ENCODE measurements at regions not wholly inside any gene's neighbourhood (a gene's known extent, or its start where the extent isn't known, plus 50 kb on each side); places are given as distances from the start of the nearest gene placed in this dataset.
"Not testable (repeated sequence)": the region's sequence is repeated elsewhere in the genome, so short reads cannot be mapped to it uniquely, and the experiment has no call there.

DNA sequence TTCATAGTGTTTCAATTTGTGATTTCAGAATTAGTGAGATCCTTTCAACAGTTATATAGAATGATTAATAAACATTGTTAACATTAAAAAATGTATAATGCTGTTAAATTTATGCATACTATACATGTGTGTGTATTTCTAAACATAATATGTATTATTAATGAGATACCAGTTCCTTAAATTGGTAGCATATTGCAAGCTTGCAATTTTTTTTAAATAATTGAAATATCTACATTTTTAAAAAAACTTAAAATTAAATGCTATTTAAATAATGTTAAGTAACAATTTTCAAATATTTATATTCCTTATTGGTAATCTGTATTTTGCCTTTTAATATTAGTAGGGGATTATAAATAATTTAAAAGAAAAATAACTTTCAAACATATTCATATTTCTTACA is 1479.5 kb upstream of the PCDH7 start:
- no peak for DNase-seq

DNA sequence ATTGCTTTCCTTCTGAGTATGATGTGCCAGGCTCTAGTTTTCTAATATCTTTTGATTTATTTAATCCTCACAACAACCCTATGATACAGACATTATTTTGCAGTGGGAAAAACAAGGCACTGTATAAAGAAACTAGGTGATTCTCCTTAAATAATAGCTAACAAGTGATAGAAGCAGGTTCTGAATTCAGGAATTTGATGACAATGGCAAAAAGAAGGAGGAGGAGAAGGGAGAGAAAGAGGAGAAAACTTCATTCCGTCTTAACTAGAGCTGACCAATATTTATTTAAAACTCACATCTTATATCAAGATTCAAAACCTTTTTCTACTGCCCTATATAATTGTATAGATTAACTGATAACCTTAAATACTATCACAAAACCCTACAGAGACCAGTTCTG is 1477.1 kb upstream of the PCDH7 start:
- DNase-seq: no peak

DNA sequence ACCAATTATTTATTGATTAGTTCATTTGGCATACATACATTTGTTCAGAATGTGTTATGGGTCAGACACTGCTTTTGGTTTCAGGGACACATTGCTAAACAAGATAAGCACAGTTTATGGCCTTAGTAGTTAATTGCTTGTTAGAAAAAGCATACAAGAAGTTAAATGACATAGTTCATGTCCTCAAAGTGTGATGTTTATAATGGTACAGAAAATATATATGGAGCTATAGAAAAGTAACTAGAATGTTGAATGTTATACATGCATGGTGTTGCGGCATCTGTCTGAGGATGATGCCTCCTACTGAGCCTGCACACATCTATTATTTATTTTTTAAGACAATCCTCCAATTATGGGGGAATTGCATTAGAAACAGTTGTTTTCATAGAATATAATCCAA is 1476.3 kb upstream of the PCDH7 start:
- no peak for DNase-seq

GRCh38 chr4:29259556-29259955 is 1460.6 kb upstream of the PCDH7 start:
- no peak for DNase-seq

GRCh38 chr4:29262986-29263385 is 1457.2 kb upstream of the PCDH7 start:
- no peak for DNase-seq

- DNase-seq: no peak
These were observed 1444.0 kb upstream of the PCDH7 start for GRCh38 chr4:29276150-29276549.

- DNase-seq: no peak
These were observed 1442.8 kb upstream of the PCDH7 start for GRCh38 chr4:29277381-29277780.

DNA sequence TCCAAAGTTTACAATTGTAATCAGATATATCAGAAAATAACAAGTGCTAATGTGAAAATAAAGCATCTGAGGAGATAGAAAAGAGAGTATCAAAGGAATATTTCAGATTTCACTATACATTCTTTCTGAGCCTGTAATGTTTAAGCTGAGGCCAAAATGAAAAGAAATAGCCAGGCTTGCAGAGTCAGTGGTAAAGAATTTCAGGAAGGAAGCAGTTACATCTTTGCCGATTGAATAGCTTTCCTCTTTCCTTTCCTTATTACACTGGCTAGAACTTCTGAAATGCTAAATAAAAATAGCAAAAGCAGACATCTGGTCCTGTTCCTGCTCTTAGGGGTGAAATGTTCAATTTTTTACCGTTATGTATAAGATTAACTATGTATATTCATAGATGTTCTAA is 1441.6 kb upstream of the PCDH7 start:
- DNase-seq: no peak

DNA sequence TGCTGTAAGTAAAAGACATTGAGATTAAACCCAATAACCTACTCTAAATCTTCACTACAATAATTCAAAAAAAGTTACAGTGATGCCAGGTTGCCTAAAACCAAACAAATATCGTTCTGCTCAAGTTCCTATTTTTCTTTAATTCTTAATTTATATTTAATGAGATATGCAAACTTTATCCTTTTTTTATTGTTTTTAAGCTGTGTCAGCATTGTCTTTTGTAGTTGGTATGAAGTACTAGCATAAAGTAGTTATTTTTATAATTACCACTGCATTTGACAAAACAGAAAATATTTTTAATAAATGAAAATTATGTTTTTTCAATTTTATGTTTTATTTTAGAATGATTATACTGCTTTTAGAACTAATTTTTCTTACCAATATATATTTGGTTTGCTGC is 1431.1 kb upstream of the PCDH7 start:
- DNase-seq: no peak

GRCh38 chr4:29295280-29295679 is 1424.9 kb upstream of the PCDH7 start:
- no peak for DNase-seq

DNA sequence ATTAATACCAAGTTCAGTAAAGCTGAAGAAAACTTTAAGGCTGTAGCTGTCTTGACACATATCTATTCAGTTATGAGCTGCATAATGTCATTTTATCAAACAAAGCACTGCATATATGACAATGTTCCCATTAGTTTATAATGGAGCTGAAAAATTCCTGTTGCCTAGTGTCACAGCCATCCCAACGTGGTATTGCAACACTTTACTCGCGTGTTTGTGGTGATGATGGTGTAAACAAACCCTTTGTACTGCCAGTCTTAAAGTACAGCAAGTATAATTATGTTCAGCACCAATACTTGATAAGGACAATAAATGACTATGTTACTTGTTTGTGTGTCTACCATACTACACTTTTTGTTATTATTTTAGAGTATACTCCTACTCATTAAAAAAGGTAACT is 1415.6 kb upstream of the PCDH7 start:
- no peak for DNase-seq

GRCh38 chr4:29307256-29307655 is 1412.9 kb upstream of the PCDH7 start:
- no peak for DNase-seq

GRCh38 chr4:29307755-29308154 is 1412.4 kb upstream of the PCDH7 start:
- no peak for DNase-seq

DNA sequence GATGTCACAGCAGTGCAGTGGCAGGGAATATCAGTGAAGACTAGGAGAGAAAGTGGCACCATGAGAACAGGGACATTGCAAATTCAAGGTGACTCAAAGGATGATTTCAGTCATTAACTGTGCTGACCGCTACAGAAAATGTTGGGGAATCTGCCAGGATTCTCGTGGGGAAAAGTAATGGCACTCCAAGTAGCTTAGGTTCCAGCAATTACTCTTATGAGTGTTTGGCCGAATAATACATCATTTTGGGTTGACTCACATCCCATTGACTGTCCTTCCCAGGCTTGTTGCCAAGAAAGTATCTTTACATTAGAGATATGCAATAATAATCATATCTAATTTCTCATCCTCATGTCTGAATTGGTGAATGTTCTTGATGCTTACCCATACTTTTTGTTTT is 1411.1 kb upstream of the PCDH7 start:
- no peak for DNase-seq

DNA sequence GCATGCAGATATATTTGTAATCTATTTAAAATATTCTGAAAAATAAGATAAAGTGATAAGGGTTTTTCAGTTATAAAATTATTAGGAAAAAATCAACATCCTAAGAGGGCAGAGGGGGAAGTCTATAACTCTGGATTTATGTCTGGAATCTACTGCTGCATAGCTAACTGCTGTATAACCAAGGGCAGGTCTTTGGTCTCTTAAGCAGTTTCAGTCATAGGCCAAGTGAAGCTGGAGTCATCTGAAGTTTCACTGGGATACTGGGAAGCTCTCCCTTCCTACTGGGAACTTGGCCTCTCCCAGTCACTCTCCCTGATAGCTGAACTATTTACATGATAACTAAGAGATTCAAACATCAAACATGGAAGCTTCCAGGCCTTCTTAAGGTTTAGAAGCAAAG is 1409.9 kb upstream of the PCDH7 start:
- no peak for DNase-seq

DNA sequence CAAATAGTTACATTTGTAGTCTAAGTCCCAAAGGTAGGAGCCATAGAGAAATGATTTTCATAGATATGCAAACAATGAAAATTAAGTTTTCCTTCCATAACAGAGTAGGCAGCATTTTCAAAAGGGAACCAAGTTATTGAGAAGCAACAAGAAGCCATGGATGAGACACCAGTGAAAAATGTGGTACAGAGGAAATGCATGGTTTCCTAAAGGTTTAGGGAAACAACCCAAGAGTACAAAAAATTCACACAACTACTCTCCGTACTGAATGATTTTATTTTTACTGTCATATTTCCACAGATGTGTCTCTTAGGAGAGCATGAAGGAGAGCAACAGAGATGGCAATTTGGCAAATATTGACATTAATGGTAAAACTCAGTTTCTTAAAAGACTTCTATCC is 1408.9 kb upstream of the PCDH7 start:
- DNase-seq: no peak

DNA sequence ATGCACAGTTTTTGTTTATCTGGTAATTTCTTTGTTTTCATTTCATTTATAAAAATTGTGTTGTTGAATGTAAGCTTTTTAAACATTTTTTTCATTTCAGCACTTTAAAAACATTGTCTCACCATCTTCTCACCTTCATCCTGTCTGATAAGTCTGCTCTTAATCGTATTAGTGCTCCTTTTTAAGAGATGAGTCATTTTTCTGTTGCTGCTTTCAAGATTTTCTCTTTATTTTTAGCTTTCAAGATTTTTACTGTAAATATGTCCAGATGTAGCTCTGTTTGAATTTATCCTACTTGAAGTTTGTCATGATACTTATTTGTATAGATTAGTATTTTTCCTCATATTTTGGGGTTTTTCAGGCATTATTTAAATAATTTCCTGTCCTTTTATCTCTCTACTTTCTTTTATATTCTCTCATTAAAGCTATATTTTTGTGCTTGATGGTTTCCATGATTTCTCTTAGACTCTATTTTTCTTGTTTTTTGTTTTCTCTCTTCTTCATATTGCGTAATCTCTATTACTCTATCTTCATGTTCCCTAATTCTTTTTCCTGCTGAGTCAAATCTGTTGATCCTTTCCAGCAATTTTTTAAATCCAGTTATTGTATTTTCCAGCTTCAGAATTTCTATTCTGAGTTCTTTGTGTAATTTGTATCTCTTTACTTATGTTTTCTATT is 1400.4 kb upstream of the PCDH7 start:
- no peak for DNase-seq

DNA sequence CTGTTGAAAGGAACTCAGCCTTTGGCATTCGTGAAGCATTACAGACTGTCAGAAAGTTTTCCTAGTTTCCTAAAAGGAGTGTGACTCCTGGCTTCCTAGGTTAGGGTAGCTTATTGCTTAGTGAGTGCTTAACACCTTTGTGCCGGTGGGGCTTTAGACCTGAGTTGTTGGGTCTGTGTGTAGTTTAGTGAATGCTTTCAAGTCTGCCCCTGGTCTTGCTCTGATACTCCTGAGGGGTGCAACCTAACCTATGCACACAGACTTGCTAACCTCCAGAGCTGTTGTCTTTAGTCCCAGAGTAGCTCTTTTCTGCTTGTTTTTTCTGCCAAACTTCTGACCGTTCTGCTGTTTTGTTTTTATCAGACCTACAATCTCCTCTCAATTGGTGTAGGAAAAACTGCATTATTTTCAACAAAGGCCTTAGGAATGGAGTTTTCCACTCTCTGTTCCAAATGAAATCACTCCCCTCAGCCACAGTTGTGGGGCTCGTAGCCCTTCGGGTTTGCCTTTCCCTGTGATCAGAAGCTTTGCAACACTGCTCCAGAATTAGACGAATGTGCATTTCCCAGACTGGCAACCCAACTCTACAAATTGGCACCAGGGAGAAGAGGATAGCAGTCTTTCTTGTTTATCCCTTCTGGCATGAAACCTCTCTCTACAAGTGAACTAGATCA is 1399.1 kb upstream of the PCDH7 start:
- DNase-seq: no peak

DNA sequence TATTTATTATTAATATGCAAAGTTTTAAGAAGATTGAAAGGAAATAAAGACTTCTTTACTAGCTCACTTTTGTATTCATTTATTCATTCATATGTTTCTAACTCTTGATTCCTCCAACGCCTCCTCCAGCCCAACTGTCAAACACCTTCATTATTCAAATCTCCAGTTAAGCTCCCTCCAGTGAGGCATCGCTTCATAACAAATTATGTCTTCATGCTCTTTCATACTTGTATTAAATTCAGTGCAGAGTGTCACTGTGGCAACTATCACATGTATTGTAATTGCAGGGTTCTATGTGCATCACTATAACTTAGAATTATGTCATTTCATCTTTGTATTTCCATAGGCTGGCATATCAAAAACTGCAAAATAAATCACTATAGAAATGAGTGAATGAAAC is 1394.2 kb upstream of the PCDH7 start:
- DNase-seq: no peak

DNA sequence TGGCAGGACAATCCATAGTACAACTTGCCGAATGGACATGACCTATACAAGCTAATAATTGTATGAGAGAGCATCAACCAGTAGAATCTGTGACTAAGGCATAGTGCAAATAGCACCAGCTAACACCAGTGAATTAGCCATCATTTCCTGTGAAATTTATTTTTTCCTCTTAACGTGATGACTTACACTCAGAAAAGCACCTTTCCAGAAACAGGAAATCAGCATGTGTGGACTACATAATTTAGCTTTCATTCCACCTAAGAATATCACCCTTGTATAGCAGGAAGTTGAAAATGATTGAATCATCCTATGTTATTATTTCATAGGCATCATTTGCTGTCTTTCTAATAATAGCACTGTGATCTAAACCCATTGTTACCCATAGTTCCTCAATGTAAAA is 1393.4 kb upstream of the PCDH7 start:
- no peak for DNase-seq

GRCh38 chr4:29336861-29337260 is 1383.3 kb upstream of the PCDH7 start:
- DNase-seq: no peak

GRCh38 chr4:29372971-29373370 is 1347.2 kb upstream of the PCDH7 start:
- DNase-seq: no peak

DNA sequence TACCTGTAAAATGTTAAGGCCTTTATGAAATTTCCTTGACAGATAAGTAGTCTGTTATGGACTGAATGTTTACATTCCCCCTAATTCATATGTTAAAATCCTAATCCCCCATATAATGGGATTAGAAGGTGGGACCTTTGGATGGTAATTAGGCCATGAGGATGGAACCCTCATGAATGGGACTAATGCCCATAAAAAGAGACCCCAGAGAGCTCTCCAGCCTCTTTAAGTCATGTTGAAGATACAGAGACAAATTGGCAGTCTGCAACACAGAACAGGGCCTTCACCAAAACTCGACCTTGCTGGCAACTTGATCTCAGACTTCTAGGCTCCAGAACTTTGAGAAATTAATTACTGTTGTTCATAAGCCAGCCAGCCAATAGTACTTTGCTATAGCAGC is 1344.5 kb upstream of the PCDH7 start:
- no peak for DNase-seq

DNA sequence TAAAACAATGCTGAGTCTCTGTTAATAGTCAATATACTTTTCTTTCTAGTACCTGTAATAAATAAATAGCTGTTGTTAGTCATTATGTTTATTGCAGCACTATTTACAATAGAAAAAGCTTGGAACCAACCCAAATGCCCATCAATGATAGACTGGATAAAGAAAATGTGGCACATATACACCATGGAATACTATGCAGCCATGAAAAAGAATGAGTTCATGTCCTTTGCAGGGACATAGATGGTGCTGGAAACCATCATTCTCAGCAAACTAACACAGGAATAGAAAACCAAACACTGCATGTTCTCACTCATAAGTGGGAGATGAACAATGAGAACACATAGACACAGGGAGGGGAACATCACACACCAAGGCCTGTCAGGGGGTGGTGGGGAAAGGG is 1341.9 kb upstream of the PCDH7 start:
- not testable (repeated sequence) for DNase-seq

DNA sequence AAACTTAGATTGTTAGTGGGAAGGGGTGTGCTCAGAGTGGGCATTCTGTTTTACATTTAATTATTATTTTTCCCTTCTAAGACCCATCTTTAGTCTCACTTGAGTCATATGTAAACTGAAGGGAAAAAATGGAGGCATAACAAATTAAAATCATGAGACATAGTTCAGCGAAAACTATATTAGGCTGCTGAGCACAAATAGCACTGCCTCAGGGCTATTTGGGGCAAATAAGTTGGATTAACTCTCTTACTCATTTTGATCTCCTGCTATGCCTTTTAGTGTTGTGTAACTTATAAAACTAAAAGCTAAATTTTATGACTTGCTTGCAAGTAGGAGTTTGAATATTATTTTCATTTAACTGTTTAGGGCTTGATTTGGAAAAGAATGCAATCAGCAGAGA is 1329.2 kb upstream of the PCDH7 start:
- DNase-seq: no peak

All from right forelimb (tissue), 1 donor.